NCI-H1930 (cell line): ENCODE measurements at regions not wholly inside any gene's neighbourhood (a gene's known extent, or its start where the extent isn't known, plus 50 kb on each side); places are given as distances from the start of the nearest gene placed in this dataset.

ENCODE experiments used
- DNase-seq, 2 experiments: peaks; one replicate each; lab custom pipeline; 2025; lab: John Stamatoyannopoulos, UW

- peak; percentile 12 to 33 for DNase-seq
Measured at GRCh38 chr1:165073185-165074007, 283.1 kb downstream of the LMX1A start.

GRCh38 chr1:165070675-165071074, 285.8 kb downstream of the LMX1A start:
- DNase-seq = no peak

- peak; percentile 53 to 71 for DNase-seq
Measured at GRCh38 chr1:165069829-165070228, 286.7 kb downstream of the LMX1A start.

GRCh38 chr1:165068741-165069140, 287.8 kb downstream of the LMX1A start:
- no peak for DNase-seq

DNA sequence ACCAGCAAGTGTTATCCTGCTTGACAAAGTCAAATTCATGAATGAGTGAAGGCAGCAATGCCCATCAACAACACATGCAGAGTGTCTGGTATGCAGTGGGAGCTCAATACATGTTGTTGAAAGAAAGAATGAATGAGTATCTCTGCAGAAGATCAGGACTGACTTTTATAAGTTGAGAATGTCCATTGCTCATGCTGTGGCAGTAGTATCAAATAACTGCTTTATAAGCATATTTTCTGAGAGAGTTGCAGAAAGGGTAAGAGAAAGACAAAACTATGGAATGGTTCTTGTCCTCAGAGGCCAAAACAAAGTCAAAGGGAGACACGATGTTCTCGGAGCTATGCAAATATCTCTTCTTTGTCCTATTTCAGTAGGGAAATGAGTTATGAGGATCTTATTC, 288.7 kb downstream of the LMX1A start:
- no peak for DNase-seq

GRCh38 chr1:165063181-165063965, 293.1 kb downstream of the LMX1A start:
- DNase-seq = no peak

DNA sequence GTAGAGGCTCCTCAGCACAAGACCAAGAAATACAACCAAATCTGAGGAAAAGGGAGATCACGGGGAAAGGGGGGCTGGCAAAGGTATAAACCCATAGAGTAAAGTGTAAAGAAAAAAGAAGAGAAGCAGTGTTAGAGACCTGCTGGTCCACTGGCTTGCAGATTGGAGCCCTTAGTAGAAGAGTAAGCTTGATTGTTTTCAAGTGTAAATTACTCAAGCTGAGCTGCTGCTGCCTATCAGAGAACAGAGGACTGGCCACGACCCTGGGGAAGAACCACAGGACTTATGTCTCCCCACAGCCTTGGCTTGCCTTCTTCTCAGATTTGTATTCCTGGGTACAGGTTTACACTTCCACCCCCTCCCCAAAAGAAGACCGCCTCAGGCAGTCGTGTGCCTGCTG, 294.2 kb downstream of the LMX1A start:
- no peak for DNase-seq

- DNase-seq = no peak
Measured at GRCh38 chr1:165060285-165060793, 296.2 kb downstream of the LMX1A start.

DNA sequence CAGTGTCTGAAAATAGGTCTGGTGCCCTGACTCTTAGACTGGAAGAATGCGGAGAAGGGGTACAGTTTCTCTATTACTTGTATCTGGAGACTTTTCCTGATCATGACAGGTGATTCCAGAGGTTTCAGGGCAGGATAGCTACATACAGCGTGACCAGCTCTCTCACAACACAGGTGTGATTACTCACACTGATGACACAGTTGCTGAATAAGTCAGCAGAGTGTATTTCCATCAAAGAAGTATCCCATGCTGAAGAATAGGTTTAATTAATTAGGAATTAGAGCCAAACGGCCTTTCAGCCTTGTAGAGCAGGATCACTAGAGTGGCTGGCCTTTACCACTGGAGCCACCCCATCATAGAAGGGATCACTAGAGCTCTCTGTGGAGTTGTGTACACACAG, 298.6 kb downstream of the LMX1A start:
- no peak for DNase-seq

DNA sequence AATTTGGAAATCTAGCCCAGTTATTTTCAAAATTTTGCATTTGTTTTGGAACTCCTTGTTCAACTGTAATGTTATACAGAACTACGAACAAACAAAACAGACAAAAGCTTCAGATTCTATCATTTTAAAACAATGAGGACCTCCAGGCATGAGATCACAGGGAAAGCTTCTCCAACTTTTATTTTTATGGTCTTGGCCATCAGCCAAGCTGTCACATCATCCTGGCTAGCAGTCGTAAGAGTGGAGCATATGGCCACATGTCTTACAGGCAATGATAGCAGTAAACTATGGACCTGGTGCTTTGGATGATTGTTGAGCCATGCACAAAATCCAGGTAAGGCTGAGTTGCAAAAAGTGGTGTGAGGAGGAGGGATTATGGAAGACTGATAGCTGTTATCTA, 299.6 kb downstream of the LMX1A start:
- no peak for DNase-seq

- no peak for DNase-seq
Measured at GRCh38 chr1:165055581-165055980, 300.9 kb downstream of the LMX1A start.

- DNase-seq = no peak
Measured at GRCh38 chr1:165054627-165055026, 301.9 kb downstream of the LMX1A start.

- no peak for DNase-seq
Measured at GRCh38 chr1:165053351-165053750, 303.2 kb downstream of the LMX1A start.

GRCh38 chr1:165052936-165053335, 303.6 kb downstream of the LMX1A start:
- no peak for DNase-seq

DNA sequence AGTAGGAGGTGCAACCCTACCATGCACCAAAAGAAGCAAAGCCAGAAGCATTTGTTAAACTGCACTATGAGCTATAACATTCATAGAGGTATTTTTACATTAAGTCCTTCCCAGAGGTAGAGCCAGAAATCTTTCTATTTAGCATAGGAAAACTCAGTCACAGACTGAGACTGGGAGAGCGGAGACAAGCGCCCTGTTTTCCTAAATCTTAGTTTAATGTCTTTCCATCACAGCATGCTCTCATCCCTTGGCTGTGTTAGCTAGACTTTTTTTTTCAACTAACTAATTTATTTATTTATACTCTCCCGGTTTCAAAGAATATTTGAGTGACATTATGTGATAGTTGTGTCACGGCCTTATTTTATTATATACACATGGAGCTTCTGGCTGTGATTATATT, 304.1 kb downstream of the LMX1A start:
- no peak for DNase-seq

DNA sequence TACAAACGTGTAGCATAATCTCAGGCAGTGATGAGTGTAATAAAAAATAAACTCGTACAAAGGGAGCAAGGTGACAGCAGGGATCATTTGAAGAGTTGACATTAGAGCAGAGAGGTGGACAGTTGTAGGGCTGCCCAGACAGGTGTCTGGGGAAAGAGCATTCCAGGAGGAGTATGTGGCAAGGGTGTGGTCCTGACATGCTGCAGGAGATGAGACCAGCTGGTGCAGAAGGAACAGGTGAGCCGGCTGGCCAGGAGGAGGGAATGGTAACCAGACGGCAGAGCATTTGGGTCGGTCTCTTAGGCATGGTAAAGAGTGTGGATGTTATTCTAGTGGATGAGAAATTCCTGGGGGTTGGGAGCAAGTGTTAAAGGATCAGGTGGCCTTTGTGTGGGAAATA, 306.3 kb downstream of the LMX1A start:
- DNase-seq = no peak

DNA sequence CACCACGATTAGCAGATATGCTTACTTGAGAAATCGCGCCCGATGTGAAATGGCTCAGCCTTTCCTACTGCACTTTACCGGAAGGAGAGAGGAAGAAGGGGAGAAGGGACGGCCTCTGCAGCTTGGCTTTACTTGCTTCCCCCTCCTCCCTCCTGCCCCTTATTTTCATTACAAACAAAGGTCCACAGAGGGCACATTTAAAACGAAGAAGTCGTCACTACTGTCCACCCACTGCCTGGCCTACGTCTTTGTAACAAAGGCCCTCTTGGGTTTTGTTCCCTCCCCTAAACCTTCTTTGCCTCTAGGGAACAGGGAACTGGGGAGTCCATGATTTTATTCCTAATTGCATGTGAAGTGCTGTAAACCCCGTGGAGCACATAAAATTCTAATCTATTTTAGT, 308.5 kb downstream of the LMX1A start:
- no peak for DNase-seq

GRCh38 chr1:165045902-165046301, 310.6 kb downstream of the LMX1A start:
- DNase-seq = no peak

- no peak for DNase-seq
Measured at GRCh38 chr1:165040641-165041040, 315.9 kb downstream of the LMX1A start.

GRCh38 chr1:165039996-165040395, 316.5 kb downstream of the LMX1A start:
- DNase-seq = no peak

DNA sequence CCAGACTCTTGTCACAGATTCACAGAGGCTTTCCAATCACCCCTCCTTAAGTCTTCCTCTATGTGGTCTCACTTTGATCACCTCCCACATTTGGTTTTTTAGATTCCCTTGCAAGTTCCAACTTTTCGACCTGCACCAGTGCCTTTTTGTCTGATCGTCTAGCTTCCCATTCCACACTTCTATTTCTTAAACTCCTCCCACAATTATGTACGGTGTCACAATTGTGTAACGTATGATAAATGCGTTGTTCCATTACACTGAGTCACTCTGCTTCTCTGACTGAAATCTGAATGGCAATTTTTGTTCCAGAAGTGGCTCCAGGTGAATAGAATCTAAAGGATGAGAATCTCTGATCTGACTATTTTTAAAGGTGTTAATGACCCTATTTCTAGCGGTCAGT, 320.1 kb downstream of the LMX1A start:
- no peak for DNase-seq

GRCh38 chr1:165034136-165034809, 322.2 kb downstream of the LMX1A start:
- no peak for DNase-seq

GRCh38 chr1:165031001-165031400, 325.5 kb downstream of the LMX1A start:
- no peak for DNase-seq
